ENCODE measurements at regions not wholly inside any gene's neighbourhood (a gene's known extent, or its start where the extent isn't known, plus 50 kb on each side); places are given as distances from the start of the nearest gene placed in this dataset.

GRCh38 chr16:59259074-59259949 is 525.2 kb upstream of the GOT2 start:
- no peak for TF ChIP-seq CTCF (IDR thresholded peaks at IDR 0.05)
- TF ChIP-seq POLR2A (IDR thresholded peaks at IDR 0.05), result no peak
- TF ChIP-seq EP300 (IDR thresholded peaks at IDR 0.05), result no peak

Data from ovary (tissue), 3 donors.